Posterior cingulate gyrus (tissue), 11 donors: ENCODE measurements at regions not wholly inside any gene's neighbourhood (a gene's known extent, or its start where the extent isn't known, plus 50 kb on each side); places are given as distances from the start of the nearest gene placed in this dataset.
"Not testable (repeated sequence)": the region's sequence is repeated elsewhere in the genome, so short reads cannot be mapped to it uniquely, and the experiment has no call there.

Experiments used
- DNase-seq, 10 donors: peaks; one replicate each; pipeline versions ENCODE4 v3.0.0 to v3.0.0-alpha.2; 2020 to 2021; ENCODE audit warnings: mixed read lengths in 3 of 10
- intact Hi-C: fragments of 100-400 bp; cut with DNase I; formaldehyde crosslinking; loops from one replicate; pipeline ENCODE4 v1.15.1; 2023

GRCh38 chr2:91599000-91599399, 2907.5 kb downstream of the RPIA start:
- intact Hi-C loops, DNase-seq: not testable (repeated sequence)

- intact Hi-C loops, DNase-seq: not testable (repeated sequence)
Measured at GRCh38 chr2:91602860-91603259, 2911.4 kb downstream of the RPIA start.

GRCh38 chr2:91603996-91604395, 2912.5 kb downstream of the RPIA start:
- intact Hi-C loops, result not testable (repeated sequence)
- DNase-seq, result peak in 1 of 10 donors; percentile 61

GRCh38 chr2:91604629-91605028, 2913.2 kb downstream of the RPIA start:
- DNase-seq, intact Hi-C loops: not testable (repeated sequence)

GRCh38 chr2:91623739-91624138, 2932.3 kb downstream of the RPIA start:
- peak in 1 of 10 donors; percentile 6 for DNase-seq
- intact Hi-C loops, result not testable (repeated sequence)

- intact Hi-C loops, result not testable (repeated sequence)
- peak in 3 of 10 donors; percentile 40 to 54 (median 42) for DNase-seq
Measured at GRCh38 chr2:91628471-91628870, 2937.0 kb downstream of the RPIA start.

GRCh38 chr2:91657193-91657592, 2965.7 kb downstream of the RPIA start:
- peak in 1 of 10 donors; percentile 42 for DNase-seq
- intact Hi-C loops, result not testable (repeated sequence)

- intact Hi-C loops, result not testable (repeated sequence)
- DNase-seq, result peak in 2 of 10 donors; percentile 35 to 36
Measured at GRCh38 chr2:91658336-91658735, 2966.9 kb downstream of the RPIA start.

- peak in 2 of 10 donors; percentile 41 to 46 for DNase-seq
- intact Hi-C loops, result not testable (repeated sequence)
Measured at GRCh38 chr2:91659189-91659916, 2967.9 kb downstream of the RPIA start.

GRCh38 chr2:91659917-91660275, 2968.4 kb downstream of the RPIA start:
- DNase-seq, result peak in 6 of 10 donors; percentile 3 to 85 (median 28)
- intact Hi-C loops, result not testable (repeated sequence)

- intact Hi-C loops, result not testable (repeated sequence)
Measured at GRCh38 chr2:91667341-91667740, 2975.9 kb downstream of the RPIA start.

GRCh38 chr2:91685541-91685940, 2994.1 kb downstream of the RPIA start:
- peak in 2 of 10 donors; percentile 36 to 58 for DNase-seq
- intact Hi-C loops, result not testable (repeated sequence)

More at GRCh38 chr2:91667341-91667740, 2975.9 kb downstream of the RPIA start:
- DNase-seq, result peak in 1 of 10 donors; percentile 70

GRCh38 chr2:91686046-91686445, 2994.6 kb downstream of the RPIA start:
- peak in 3 of 10 donors; percentile 55 to 70 (median 66) for DNase-seq
- intact Hi-C loops, result not testable (repeated sequence)
